GM12872 (cell line): ENCODE measurements at regions not wholly inside any gene's neighbourhood (a gene's known extent, or its start where the extent isn't known, plus 50 kb on each side); places are given as distances from the start of the nearest gene placed in this dataset.

Experiments used
- TF ChIP-seq, protein P1 (sequence below): IDR thresholded peaks from 3 replicates; pipeline ENCODE4 v1.5.1; 2011; ENCODE audit warnings: low read depth, mild to moderate bottlenecking, low read length, moderate library complexity; ENCODE audit not compliant: insufficient read depth

DNA sequence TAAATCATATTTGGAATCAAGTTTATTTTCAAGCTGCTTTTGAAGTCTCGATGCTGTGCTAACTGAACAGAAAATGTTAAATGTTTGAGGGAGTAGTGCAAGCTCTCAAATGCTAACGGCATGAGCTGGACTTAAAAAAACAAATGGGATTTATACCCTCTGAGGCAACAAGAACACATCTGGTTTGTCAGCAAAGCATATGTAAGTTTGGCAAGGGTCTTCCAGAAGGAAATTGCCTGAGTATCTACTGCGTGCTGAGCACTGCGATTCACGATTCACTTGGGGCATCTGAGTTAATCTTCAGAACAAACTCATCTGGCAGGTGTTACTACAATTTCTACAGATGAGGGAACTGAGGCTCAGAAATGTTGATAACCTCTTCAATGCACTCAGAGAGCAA is 98.4 kb upstream of the C9orf72 start:
- TF ChIP-seq, protein P1, sequence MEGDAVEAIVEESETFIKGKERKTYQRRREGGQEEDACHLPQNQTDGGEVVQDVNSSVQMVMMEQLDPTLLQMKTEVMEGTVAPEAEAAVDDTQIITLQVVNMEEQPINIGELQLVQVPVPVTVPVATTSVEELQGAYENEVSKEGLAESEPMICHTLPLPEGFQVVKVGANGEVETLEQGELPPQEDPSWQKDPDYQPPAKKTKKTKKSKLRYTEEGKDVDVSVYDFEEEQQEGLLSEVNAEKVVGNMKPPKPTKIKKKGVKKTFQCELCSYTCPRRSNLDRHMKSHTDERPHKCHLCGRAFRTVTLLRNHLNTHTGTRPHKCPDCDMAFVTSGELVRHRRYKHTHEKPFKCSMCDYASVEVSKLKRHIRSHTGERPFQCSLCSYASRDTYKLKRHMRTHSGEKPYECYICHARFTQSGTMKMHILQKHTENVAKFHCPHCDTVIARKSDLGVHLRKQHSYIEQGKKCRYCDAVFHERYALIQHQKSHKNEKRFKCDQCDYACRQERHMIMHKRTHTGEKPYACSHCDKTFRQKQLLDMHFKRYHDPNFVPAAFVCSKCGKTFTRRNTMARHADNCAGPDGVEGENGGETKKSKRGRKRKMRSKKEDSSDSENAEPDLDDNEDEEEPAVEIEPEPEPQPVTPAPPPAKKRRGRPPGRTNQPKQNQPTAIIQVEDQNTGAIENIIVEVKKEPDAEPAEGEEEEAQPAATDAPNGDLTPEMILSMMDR, result no peak

DNA sequence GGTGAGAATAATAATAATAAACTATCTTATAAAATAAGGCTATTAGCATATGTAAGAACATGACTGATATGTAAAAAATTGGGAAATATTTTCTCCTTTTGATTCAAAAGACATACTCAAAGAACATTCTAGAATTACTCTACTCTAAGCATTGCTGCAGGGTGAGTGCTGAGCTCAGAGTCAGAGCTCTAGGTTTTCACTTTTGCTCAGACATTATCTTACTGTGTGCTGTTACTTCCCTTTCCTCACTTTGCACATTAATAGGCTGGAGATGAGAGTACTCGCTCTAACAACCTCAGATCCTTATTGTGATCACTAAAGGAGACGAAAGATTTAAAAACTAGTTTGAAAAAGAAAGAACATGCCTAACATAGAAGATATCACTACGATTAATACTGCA is 99.4 kb upstream of the C9orf72 start:
- TF ChIP-seq, protein P1, result no peak

DNA sequence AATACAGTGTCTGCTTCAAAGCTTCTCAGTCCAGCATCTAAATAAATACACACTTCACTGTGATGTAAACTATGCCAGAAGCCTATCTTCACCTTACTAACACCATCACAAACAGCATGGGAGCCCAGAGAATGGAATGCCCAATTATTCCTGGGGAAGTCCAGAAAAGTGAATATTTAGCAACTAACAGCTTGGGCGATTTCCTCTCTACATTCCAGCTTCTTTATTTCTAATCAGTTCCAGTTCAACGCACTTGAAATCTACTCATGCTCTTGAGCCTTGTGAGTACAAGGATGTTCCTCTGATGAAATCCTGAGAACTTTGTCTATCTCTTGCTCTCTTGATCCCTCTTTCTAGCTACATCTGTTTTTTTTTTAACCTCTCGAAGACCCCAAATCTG is 100.4 kb upstream of the C9orf72 start:
- TF ChIP-seq, protein P1, result no peak

DNA sequence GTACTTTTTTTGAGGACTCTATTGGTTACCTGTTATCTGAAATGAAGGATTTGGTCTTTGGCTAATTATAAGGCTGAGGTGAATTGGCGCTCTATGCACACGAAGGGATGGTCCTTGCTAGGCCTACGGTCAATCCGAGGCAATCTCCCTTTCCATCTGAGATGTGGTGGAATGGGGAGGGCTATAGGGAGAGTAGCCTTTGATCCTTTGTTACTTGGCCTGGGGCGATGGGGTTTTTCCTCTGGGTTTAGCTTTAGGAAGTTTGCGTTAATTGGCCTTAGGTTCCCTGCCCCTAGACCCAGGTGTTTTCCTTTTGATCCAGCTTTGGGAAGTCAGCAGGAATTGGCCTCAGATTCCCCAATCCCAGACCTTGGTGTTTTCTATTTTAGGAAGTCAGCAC is 102.1 kb upstream of the C9orf72 start:
- TF ChIP-seq, protein P1, result no peak

DNA sequence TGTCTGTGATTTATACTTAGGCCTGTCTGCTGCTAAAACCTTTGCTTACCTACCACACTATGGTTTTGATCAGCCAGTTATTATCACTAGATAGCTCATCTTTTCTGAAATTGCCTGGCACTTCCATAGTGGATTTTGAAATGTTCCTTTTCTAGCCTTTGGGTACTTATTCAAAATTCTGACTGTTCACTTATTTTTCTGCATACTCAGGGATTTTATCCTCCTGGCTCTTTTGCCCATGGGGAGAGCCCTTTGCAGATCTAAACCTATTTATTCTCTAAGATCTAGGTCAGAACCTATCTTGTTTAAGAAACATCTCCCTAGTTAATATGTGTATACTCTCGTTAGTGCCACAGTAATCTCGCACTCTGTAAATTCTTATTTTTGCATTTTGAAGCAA is 103.5 kb upstream of the C9orf72 start:
- TF ChIP-seq, protein P1, result no peak

DNA sequence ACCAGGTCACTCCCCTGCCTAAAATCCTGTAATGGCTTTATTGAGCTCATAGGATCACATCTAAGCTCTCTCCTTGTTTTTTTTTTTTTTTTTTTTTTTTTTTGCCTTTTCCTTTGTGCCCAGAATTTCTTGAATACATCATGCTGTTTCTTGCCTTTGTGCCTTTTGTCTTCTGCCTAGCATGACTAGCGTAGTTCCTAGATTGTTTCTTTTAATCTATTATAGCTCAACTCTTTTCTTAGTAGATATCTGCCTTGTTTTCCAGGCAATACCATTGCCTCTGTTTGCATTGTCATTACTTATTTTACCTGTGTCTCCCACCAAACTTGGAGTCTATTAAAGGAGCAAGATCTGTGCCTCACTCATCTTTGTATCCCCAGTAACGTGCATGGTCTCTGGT is 106.1 kb upstream of the C9orf72 start:
- TF ChIP-seq, protein P1, result no peak

DNA sequence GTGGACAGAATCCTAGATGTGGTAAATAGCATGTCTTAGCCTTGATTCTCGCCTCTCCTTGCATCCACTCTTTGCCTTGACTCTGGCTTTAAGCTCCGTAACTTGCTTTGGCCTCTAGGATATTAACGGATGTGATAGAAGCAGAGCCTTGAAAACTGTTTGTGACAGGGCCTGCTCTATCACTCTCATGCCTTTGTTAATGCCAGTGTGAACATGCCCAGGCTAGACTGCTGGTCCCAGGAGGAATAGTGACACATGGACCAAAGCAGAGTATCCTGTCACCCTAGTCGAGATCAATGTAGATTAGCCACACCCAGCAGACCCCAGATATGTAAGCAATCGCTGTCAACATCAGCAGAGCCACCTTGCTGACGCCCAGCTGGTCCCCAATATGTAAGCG is 109.9 kb upstream of the C9orf72 start:
- TF ChIP-seq, protein P1, result no peak

DNA sequence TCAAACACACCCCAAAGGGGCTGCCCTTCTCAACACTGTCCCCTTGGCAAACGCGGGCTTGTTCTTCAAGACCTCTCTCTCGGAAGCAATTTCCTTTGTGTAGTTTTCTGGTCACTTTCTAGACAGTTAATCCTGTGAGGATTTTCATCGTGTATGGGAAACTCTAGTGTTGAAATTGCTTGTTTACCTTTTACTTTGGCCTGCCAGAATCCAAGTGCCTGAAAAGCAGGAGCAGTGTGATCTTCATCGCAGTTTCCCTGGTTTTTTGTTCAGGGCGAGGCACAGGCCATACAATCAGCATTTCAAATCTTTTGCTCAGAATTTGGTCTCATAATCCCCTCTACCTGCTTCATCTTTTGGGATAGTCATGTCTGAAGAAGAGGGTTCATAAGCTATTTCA is 115.7 kb upstream of the C9orf72 start:
- TF ChIP-seq, protein P1, result no peak
